SIG-M5 treated with dmso at 0.1 percent for 504 hours (cell line): ENCODE measurements at regions not wholly inside any gene's neighbourhood (a gene's known extent, or its start where the extent isn't known, plus 50 kb on each side); places are given as distances from the start of the nearest gene placed in this dataset.

ENCODE experiments used
- DNase-seq: peaks from one replicate; lab custom pipeline; 2025; ENCODE audit not compliant: unreplicated experiment; lab: John Stamatoyannopoulos, UW

- DNase-seq: no peak
Measured at GRCh38 chr6:43924222-43924702, 154.3 kb downstream of the VEGFA start.

DNA sequence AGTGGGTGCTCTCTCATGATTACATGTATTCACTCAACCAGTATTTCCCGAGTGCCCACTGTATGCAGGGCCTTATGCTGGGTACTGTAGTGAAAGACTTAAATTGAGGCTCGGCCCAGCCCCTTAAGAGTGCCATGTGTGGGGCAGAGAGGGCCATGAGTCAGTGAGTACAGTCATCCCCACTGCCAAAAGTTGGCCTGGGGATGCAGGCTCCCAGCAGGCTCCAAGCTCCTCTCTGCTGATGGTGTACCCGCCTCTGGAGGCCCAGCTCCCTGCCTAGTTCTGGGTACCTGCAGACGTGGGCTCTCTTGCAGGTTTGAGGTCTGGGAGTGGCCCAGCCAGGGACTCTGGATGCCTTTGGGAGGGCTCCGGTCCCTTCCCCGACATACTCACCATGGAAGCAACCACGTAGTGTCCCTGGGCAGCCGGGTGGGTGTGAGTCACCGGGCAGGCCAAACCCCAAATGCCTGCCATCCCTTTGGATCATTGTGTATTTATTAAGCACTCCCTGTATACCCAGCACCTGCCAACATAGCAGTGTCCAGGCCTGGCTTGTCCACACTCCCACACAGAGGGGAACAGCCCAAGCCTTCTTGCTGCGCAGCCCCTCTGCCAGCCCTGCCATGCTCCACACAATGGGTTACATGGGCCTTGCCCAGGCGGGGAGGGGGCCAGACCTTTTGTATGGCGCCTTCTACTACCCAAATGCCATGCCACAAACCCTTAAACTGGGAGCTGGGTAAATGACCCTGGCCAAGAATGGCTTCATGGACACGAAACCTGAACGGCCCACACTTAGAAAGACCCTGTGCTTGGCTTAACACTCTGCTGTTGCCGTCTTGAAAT is 153.6 kb downstream of the VEGFA start:
- no peak for DNase-seq

GRCh38 chr6:43922426-43923375 is 152.7 kb downstream of the VEGFA start:
- no peak for DNase-seq

- no peak for DNase-seq
Measured at GRCh38 chr6:43921548-43922425, 151.8 kb downstream of the VEGFA start.

GRCh38 chr6:43921039-43921438 is 151.0 kb downstream of the VEGFA start:
- DNase-seq: no peak

DNA sequence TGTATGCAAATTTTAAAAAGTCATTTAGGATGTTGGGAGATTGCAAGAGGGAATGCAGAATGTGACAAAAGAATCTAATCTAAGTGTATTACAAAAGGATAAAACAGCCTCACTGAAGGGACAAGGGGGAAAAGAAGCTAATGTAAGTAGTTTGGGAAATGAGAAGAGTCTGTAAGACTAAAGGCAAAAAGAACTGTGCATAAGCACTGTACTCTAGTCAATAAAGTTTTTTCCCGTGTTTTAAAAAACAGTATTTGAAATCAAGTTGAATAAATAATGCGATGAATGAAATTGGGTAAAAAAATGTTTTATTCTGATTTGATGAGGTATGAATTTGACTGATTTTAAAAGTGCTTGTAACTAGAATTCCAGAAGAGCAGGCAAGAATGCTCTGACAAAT is 149.8 kb downstream of the VEGFA start:
- no peak for DNase-seq

GRCh38 chr6:43917878-43918382 is 147.9 kb downstream of the VEGFA start:
- no peak for DNase-seq

DNA sequence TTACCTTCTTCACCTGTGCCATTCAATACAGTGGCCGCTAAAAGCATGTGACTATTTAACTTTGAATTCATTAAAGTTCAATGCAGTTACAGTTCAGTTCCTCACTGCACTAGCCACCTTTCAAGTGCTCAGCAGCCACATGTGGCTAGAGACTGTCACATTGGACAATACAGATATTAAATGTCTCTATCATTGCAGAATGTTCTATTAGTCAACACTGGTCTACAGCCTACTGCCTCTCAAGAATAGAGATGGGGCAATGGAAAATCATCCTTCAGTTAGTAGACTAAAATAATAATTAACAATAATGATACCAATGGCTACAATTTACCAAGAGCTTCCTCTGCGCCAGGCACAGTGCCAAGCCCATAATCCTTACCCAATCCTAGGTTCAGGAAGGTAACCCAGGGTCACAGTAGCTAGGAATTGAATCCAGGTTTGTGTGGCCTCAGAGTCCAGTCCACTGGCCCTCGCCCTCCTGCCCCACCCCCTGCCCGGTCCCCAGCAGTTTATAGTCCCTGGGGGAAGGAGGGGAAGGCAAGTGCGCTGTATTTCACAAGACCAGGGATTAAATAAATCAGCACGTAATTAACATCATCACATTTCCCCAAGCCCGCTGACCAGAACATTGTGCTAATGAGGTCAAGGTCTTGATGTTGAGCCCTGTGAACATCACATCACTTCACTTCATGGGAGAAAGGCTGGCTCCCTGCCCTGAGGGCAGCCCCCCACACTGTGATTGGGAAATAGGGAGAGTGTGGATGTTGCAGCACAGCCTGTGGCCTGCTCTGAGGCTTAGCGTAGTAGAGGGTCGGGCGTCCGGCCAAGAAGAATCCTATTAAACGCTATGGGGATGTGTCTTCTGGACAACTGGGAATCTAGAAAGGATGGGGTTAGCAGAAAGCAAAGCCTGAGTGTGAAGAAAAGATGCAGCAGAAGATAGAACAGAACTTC is 147.2 kb downstream of the VEGFA start:
- DNase-seq: no peak

DNA sequence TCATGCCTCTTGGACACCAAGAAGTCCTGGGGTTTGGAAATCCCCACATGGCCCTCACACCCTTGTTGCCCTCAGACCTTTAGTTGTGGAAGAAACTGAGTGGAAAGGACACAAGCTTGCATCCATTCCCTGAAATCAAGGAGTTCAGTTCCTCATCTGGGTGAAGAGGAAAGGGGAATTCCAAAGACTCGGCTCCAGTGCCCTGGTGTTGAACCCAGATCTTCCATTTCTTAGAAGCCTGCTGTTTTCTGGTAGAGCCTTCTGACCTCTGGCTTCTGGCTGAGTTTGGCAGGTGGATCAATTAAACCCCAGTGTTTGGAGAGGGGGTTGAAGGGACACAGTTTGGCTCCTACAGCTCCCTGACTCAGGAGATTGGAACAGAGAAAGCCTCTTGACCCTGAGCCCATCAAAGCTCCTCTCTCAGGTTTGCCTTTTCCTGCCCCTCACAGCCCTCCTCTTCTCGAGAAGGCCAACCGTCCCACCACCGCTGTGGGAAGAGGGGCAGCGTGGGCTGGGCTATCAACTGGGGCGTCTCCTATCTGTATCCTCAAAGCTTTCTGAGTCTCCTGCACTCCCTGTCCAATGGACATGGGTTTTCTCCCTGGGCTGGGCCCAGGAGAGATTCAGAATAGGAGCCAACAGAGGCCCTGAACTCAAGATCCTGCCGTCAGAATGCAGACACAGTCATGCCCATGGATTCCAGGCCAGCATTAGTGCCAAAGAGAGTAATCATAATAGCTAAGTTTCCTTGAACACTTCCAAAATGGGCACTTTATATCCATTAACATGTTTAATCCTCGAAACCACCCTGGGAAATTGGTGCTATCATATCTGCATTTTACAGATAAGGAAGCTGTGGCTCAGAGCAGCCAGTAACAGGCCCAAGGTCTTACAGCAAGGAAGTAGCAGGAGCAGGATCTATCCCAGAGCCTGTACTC is 146.2 kb downstream of the VEGFA start:
- no peak for DNase-seq

- DNase-seq: no peak
Measured at GRCh38 chr6:43915208-43915869, 145.3 kb downstream of the VEGFA start.

- DNase-seq: no peak
Measured at GRCh38 chr6:43914272-43915147, 144.5 kb downstream of the VEGFA start.

- DNase-seq: no peak
Measured at GRCh38 chr6:43913375-43914271, 143.6 kb downstream of the VEGFA start.

DNA sequence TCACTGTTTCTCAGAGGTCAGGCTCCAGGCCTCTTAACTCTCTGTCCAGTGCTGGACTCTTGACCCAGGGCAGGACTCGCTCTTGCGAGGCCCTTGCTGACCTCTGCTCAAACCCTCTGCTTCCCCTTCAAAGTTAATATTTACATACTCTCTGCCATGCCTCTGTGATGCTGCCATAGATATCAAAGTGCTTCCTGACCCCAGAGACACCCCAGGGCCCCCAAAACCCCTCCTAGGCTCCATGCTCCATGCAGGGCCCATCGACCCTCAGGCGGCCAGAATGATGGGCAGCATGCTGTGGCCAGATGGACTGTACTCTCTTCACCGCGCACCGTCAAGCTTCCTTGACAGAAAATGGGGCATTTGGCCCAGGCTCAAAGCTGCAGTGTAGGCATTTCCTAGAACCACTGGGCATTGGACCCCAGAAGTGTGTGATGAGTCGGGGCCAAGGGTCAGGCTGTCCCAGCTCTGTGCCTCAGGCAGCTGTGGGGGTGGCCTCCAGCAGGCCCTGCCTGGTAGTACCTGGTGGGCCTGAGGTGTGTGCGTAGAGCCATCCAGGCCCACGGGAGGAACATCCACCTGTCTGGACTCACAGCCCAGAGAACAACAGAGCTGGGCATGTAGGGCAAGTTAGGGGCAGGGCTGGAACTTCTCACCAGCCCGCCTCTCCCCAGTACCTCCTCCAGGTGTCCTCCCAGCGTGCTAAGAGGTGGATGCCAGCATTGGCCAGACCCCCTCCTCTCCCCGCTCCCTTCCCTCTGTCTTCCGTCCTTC is 142.8 kb downstream of the VEGFA start:
- DNase-seq: no peak

DNA sequence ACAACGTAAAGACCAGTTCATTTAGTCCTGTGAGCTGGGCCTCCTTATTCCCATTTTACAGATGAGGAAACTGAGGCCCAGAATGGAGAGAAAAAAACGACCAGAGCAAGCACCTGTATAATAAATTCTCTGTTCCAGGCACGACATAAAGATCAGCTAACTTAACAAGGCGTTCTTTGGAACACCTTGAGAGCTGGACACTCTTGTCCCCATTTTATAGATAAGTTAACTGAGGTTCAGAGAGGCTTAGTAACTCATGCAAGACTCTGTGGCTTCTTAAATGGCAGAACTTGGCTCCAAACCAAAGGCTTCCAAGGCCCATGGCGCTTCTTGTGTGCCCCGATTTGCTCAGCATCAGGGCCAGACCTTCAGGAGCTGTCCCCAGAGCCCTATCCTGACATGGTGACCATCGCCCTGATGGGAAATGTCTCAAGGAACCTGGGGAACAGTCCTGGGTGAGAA is 142.1 kb downstream of the VEGFA start:
- DNase-seq: no peak
